ENCODE measurements at regions not wholly inside any gene's neighbourhood (a gene's known extent, or its start where the extent isn't known, plus 50 kb on each side); places are given as distances from the start of the nearest gene placed in this dataset.

DNA sequence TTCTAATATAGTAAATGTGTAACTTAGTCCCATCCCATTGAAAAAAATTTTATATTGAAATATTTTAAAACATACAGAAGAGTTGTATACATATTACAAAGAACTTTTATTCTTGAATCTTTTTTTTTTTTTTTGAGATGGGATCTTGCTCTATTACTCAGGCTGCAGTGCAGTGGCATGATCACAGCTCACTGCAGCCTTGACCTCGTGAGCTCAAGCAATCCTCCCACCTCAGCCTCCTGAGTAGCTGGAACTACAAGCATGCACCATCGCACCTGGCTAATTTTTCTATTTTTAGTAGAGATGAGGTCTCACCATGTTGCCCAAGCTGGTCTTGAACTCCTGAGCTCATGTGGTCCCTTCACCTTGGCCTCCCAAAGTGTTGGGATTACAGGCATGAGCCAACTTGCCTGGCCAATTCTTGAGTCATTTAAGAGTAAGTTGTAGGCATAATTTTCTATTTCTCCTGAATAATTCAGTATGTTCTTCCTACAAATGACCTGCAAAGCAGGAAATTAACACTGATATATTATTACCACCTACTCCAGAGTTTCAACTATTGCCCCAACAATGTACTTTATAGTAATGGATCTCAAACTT, 153.0 kb upstream of the BMP4 start:
- TF ChIP-seq, protein P1, sequence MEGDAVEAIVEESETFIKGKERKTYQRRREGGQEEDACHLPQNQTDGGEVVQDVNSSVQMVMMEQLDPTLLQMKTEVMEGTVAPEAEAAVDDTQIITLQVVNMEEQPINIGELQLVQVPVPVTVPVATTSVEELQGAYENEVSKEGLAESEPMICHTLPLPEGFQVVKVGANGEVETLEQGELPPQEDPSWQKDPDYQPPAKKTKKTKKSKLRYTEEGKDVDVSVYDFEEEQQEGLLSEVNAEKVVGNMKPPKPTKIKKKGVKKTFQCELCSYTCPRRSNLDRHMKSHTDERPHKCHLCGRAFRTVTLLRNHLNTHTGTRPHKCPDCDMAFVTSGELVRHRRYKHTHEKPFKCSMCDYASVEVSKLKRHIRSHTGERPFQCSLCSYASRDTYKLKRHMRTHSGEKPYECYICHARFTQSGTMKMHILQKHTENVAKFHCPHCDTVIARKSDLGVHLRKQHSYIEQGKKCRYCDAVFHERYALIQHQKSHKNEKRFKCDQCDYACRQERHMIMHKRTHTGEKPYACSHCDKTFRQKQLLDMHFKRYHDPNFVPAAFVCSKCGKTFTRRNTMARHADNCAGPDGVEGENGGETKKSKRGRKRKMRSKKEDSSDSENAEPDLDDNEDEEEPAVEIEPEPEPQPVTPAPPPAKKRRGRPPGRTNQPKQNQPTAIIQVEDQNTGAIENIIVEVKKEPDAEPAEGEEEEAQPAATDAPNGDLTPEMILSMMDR (IDR thresholded peaks at IDR 0.05; ENCODE audit: poor library complexity), result no peak
- TF ChIP-seq EZH2 (IDR thresholded peaks at IDR 0.05; ENCODE audit: borderline replicate concordance) (no peak), EZH2phosphoT487 (IDR thresholded peaks at IDR 0.05; ENCODE audit: low read depth, severe bottlenecking, unreplicated experiment) (no peak)

All from hepatocyte (in vitro differentiated cells).